ENCODE measurements at regions not wholly inside any gene's neighbourhood (a gene's known extent, or its start where the extent isn't known, plus 50 kb on each side); places are given as distances from the start of the nearest gene placed in this dataset.

- TF ChIP-seq, protein P1, sequence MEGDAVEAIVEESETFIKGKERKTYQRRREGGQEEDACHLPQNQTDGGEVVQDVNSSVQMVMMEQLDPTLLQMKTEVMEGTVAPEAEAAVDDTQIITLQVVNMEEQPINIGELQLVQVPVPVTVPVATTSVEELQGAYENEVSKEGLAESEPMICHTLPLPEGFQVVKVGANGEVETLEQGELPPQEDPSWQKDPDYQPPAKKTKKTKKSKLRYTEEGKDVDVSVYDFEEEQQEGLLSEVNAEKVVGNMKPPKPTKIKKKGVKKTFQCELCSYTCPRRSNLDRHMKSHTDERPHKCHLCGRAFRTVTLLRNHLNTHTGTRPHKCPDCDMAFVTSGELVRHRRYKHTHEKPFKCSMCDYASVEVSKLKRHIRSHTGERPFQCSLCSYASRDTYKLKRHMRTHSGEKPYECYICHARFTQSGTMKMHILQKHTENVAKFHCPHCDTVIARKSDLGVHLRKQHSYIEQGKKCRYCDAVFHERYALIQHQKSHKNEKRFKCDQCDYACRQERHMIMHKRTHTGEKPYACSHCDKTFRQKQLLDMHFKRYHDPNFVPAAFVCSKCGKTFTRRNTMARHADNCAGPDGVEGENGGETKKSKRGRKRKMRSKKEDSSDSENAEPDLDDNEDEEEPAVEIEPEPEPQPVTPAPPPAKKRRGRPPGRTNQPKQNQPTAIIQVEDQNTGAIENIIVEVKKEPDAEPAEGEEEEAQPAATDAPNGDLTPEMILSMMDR (conservative IDR thresholded peaks at IDR 0.05 in 1 of 2, IDR thresholded peaks at IDR 0.05 in 1 of 2; ENCODE audit: low read depth in 1 of 2, low read length in 2 of 2): no peak
- TF ChIP-seq EZH2 (IDR thresholded peaks at IDR 0.05; ENCODE audit: low read length, missing control alignments): no peak
These were observed 222.6 kb upstream of the NR2F2 start for GRCh38 chr15:96107916-96108315.

Measured in fibroblast of lung (primary cell).